Activated naive CD4-positive, alpha-beta T cell treated with anti-CD3 and anti-CD28 coated beads, Interleukin-2, amount 10 ng/mL, durations not matched to agents 7 days and 5 days (primary cell): ENCODE measurements at regions not wholly inside any gene's neighbourhood (a gene's known extent, or its start where the extent isn't known, plus 50 kb on each side); places are given as distances from the start of the nearest gene placed in this dataset.

ENCODE experiments used
- CTCF ChIA-PET: fragments of 350-600 bp; sonication (Branson Sonifier 250); formaldehyde crosslinking; loops from one replicate; lab custom pipeline; 2021; ENCODE audit warnings: antibody characterized with exemption; lab: Charles Lee
- DNase-seq: peaks from one replicate; pipeline ENCODE4 v3.0.0-alpha.2; 2020
- H3K27ac Mint-ChIP-seq: one replicate; pipeline ENCODE4 v1.8.0; 2021; ENCODE audit warnings: mild to moderate bottlenecking, moderate library complexity, mixed read lengths
- H3K27me3 Mint-ChIP-seq: one replicate; pipeline ENCODE4 v1.8.0; 2021; ENCODE audit warnings: mild to moderate bottlenecking, mixed read lengths
- H3K36me3 Mint-ChIP-seq: one replicate; pipeline ENCODE4 v1.8.0; 2021; ENCODE audit warnings: mixed read lengths
- H3K4me1 Mint-ChIP-seq: one replicate; pipeline ENCODE4 v1.8.0; 2021; ENCODE audit warnings: mixed read lengths
- H3K4me3 Mint-ChIP-seq: one replicate; pipeline ENCODE4 v1.8.0; 2021; ENCODE audit warnings: mild to moderate bottlenecking, moderate library complexity, mixed read lengths
- H3K9me3 Mint-ChIP-seq: one replicate; pipeline ENCODE4 v1.8.0; 2021; ENCODE audit warnings: mixed read lengths

DNA sequence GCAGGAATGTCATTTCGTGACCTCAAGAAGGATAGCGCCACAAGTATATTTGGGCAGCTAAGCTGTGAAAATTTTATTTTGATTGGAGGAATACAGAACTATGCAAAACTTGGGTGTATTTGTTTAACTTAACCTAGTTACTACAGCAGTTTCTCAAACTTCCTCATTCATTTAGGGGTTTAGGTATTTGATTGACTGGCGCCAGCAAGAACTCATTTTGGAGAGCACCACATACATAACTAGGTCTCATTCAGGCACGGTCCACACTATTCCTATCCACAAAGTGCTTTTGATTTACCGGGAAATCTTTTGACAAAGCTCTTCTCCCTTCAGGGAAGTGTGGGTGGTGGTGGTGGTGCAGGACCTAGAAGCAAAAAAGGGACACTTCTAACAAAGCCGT, 155.1 kb upstream of the NRIP1 start:
- no peak for DNase-seq
- no peak overlapping the region for H3K27ac Mint-ChIP-seq
- CTCF ChIA-PET = no interaction called here
- H3K4me1 Mint-ChIP-seq = no peaks in the 10 kb centered on the region
- H3K36me3 Mint-ChIP-seq = no peaks in the 10 kb centered on the region
- H3K4me3 Mint-ChIP-seq = no peak overlapping the region
- no peaks in the 10 kb centered on the region for H3K27me3 Mint-ChIP-seq
- H3K9me3 Mint-ChIP-seq = no peaks in the 10 kb centered on the region

DNA sequence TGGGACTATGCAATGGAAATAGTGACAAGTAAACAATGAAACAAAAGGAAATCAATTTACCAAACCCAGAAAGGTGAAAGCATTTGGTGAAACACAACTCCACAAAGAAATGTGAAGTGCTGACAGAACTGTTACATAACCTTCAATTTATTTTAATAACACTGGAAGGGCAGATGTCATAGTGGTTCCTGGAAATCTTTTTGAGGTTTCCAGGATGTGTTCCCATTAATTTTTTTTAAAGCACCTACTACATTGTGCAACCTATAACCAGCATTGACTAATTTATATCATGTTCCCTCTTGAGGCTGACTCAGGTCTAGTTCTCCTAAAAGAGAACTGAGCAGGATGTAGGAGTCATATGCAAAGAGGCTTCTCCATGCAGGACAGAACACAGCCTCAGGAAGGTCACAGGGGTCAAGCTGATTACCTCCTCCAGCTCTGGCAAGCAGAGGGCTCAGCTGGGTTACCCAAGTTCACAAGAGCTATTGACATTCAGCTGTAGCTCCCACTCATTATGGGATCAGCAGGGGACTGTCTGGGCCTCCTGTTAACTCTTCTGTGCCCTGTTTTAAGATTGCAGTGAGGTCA, 157.1 kb upstream of the NRIP1 start:
- Mint-ChIP-seq H3K36me3 (no peaks in the 10 kb centered on the region), H3K27ac (no peak overlapping the region), H3K4me3 (no peak overlapping the region), H3K27me3 (no peaks in the 10 kb centered on the region), H3K4me1 (no peaks in the 10 kb centered on the region), H3K9me3 (no peaks in the 10 kb centered on the region)
- no peak for DNase-seq
- CTCF ChIA-PET = no interaction called here

DNA sequence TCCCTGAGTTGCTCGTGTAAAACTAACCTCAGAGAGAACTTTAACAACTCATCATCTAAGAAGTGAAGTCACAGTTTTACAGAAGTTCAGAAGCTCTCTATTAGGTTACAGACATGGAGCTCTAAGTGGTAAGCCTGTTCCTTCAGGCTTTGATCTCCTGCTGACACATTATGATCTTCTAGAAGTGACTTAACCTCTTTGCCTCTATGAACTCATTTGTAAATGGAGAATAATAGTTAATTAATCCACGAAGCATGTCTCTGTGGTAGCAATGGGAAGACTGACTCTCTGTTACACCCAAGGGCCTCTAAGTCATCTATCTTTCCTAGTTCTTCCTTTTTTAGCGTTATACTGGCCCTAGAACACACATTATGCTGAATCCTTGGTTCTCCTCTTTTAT, 157.9 kb upstream of the NRIP1 start:
- CTCF ChIA-PET = no interaction called here
- no peaks in the 10 kb centered on the region for H3K9me3 Mint-ChIP-seq

DNA sequence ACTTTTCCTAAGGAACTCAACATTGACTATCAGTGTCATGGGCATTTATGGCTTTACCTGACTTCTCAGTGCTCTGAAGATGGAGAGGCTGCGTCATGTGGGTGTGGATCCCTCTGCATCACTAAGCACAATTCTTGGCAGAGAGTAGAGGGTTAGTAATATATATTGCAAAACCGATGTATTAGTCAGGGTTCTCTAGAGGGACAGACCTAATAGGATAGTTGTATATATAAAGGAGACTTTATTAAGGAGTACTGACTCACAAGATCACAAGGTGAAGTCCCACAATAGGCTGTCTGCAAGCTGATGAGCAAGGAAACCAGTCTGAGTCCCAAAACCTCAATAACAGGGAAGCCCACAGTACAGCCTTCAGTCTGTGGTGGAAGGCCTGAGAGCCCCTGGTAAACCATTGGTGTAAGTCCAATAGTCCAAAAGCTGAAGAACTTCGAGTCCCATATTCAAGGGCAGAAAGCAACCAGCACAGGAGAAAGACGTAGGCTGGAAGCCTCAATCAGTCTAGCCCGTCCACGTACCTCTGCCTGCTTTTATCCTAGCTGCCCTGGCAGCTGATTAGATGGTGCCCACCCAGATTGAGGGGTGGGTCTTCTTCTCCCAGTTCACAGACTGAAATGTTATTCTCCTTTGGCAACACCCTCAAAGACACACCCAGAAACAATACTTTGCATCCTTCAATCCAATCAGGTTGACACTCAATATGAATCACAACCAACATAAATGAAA, 159.7 kb upstream of the NRIP1 start:
- DNase-seq = no peak
- Mint-ChIP-seq H3K36me3 (no peaks in the 10 kb centered on the region), H3K27ac (no peak overlapping the region), H3K27me3 (no peaks in the 10 kb centered on the region), H3K4me1 (no peaks in the 10 kb centered on the region), H3K9me3 (no peaks in the 10 kb centered on the region), H3K4me3 (no peak overlapping the region)
- CTCF ChIA-PET = no interaction called here

More for the DNA sequence above, 157.9 kb upstream of the NRIP1 start:
- no peak overlapping the region for H3K27ac Mint-ChIP-seq
- no peak overlapping the region for H3K4me3 Mint-ChIP-seq
- no peak for DNase-seq
- no peaks in the 10 kb centered on the region for H3K36me3 Mint-ChIP-seq
- H3K4me1 Mint-ChIP-seq = no peaks in the 10 kb centered on the region
- H3K27me3 Mint-ChIP-seq = no peaks in the 10 kb centered on the region

DNA sequence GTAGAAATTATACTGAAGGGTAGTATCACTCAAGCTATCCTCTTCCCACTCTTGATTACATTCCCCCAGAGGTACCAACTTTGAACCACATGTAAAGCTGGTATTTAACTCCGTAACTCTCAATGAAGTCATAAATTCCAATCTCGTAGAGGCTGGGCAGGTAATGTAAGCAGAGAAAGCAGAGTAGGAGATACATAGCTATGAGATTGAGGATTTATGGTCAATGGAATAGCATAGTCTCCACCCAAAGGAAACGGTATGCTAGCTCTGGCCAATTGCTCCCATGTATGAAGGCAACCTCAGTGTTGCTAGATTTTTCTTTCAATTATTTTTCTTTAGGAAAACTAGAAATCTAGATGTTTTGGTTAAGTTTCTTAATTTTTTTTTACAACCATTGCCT, 163.1 kb upstream of the NRIP1 start:
- CTCF ChIA-PET = no interaction called here
- Mint-ChIP-seq H3K27me3 (no peaks in the 10 kb centered on the region), H3K36me3 (no peaks in the 10 kb centered on the region)

DNA sequence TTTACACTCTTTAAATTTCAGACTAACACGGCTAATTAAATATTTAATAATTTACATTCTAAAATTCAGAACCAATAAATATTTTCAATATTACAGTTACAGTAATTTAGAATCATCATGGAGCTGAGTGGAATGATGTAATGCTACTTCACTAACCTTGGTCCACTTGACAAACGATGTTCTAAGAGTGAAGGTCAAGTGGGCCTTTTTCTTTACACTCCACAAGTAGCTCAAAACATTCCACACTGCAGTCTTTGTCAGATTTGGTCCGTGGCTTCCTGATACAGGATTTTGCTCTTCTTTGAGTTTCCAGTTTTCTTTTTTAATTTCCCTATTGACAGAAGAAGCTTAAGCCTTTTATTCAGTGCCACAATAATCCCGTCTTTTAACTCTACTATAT, 164.6 kb upstream of the NRIP1 start:
- CTCF ChIA-PET = no interaction called here
- H3K4me3 Mint-ChIP-seq = no peak overlapping the region
- no peak for DNase-seq
- no peaks in the 10 kb centered on the region for H3K27me3 Mint-ChIP-seq
- no peaks in the 10 kb centered on the region for H3K36me3 Mint-ChIP-seq
- H3K27ac Mint-ChIP-seq = no peak overlapping the region
- no peaks in the 10 kb centered on the region for H3K4me1 Mint-ChIP-seq
- H3K9me3 Mint-ChIP-seq = no peaks in the 10 kb centered on the region

More for the DNA sequence above, 163.1 kb upstream of the NRIP1 start:
- DNase-seq = no peak
- Mint-ChIP-seq H3K9me3 (no peaks in the 10 kb centered on the region), H3K4me3 (no peak overlapping the region), H3K27ac (no peak overlapping the region), H3K4me1 (no peaks in the 10 kb centered on the region)

DNA sequence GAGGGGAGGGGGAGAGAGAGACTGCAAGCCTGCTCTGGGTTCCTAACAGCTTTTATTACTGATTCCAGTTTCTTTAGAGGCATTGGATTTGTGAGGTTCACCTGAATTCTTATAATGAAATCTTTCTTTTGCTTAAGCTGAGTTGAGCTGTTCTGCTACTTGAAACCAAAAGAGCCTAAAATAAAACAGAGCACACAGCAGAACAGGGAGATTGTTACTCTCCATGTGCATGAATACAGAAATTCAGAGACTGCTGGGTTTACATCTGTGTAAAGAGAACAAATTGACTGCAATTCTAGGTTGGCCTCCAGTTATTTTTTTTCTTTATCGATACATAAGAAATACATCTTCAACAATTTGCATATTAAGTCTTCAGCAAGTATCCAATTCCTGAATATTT, 168.8 kb upstream of the NRIP1 start:
- H3K4me3 Mint-ChIP-seq = no peak overlapping the region
- no peak overlapping the region for H3K27ac Mint-ChIP-seq
- H3K9me3 Mint-ChIP-seq = no peaks in the 10 kb centered on the region
- no peaks in the 10 kb centered on the region for H3K27me3 Mint-ChIP-seq
- H3K4me1 Mint-ChIP-seq = no peaks in the 10 kb centered on the region
- CTCF ChIA-PET = no interaction called here
- no peaks in the 10 kb centered on the region for H3K36me3 Mint-ChIP-seq
- DNase-seq = no peak

DNA sequence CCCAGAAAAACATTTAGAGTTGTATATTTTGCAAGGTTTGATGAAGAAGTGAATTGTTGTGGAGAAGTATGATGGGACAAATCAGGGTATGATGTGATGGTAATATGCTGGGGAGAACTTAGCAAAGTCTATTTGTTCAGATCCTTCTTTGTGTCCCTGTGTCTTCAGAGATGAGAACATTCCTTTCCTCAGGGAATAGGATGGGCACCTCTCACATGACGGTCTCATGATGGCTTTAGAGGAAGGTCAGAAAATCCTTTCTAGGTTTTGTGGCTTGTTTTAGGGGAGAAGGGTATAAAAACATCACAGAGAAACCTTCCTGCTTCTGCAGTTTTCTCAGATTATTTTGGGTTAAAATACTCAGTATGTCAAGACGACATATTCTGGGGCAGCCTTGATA, 171.3 kb upstream of the NRIP1 start:
- H3K27me3 Mint-ChIP-seq = no peaks in the 10 kb centered on the region
- H3K4me3 Mint-ChIP-seq = no peak overlapping the region
- DNase-seq = no peak
- H3K27ac Mint-ChIP-seq = no peak overlapping the region
- H3K4me1 Mint-ChIP-seq = no peaks in the 10 kb centered on the region
- no peaks in the 10 kb centered on the region for H3K36me3 Mint-ChIP-seq
- H3K9me3 Mint-ChIP-seq = no peaks in the 10 kb centered on the region
- CTCF ChIA-PET = no interaction called here

DNA sequence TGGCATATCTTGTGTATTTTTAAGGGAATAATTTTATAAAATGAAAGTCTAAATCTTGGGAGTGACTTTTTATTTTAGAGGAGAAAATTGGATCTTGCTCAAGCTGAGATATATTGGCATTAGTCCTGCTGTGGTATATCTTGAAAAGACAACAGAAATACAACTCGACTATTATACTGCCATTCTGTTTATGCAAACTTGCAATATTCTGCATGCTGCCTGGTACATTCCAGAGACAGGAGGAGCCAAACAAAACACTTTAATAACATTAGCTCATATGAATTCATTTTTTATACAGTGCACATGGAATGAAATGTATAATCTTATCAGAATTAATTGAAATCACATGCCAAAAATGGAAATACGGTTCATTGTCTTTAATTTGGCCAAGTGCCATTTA, 176.0 kb upstream of the NRIP1 start:
- CTCF ChIA-PET = no interaction called here
- H3K4me3 Mint-ChIP-seq = no peak overlapping the region
- DNase-seq = no peak
- no peaks in the 10 kb centered on the region for H3K9me3 Mint-ChIP-seq
- H3K36me3 Mint-ChIP-seq = no peaks in the 10 kb centered on the region
- H3K27me3 Mint-ChIP-seq = no peaks in the 10 kb centered on the region
- H3K4me1 Mint-ChIP-seq = no peaks in the 10 kb centered on the region
- H3K27ac Mint-ChIP-seq = no peak overlapping the region

DNA sequence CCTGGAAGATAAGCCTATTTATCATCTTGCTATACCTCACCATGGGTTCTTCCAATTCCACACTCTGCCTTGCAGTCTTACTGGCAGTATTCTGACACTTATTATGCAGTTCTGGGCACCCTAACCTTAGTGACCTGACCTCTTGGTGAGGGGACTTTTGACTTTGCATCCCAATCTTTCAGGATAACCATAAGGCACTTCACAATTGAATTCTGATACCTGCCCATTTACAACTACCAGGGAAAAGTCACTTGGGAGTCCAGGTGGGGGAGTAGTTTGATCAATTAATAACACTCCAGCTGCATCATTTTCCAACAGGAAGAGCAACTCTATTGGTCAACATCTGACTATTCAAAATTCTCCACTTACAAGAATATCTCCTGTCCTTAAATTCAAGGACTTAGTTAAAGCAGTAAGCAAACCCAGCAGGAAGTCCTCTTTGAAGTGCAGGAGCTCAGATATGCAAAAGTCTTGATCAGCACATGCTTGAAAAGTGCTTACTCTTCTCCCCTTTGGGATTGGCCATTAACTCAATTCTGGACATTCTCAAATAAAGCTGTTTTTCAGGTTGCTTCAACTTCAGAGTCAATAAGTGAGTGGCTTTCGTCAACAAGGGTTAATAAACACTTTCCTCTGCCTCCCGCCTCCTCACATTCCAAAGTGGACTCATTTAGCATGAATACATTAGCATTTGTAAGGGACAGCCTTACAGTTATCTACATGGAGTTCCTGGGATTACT, 177.4 kb upstream of the NRIP1 start:
- Mint-ChIP-seq H3K27me3 (no peaks in the 10 kb centered on the region), H3K4me3 (no peak overlapping the region), H3K4me1 (no peaks in the 10 kb centered on the region), H3K9me3 (no peaks in the 10 kb centered on the region), H3K36me3 (no peaks in the 10 kb centered on the region), H3K27ac (no peak overlapping the region)
- CTCF ChIA-PET = no interaction called here
- DNase-seq = no peak

DNA sequence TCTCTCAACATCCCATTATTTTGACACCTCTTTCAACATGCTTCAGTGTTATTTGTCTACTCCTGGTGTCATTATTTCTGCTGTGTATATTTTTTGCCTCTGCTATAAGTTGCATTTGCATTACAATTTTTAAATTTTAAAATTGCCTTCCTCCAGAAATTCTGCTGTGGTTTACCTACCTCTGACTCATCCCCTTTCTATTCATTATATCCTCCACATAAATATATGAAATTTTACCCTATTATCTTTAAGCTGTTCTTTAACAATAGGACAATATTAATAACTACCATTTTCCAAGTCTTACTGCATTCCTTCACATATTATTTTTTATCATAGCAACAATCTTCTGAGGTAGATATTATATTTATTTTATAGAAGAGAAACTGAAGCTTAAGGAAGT, 178.1 kb upstream of the NRIP1 start:
- Mint-ChIP-seq H3K36me3 (no peaks in the 10 kb centered on the region), H3K27ac (no peak overlapping the region), H3K4me3 (no peak overlapping the region), H3K27me3 (no peaks in the 10 kb centered on the region), H3K9me3 (no peaks in the 10 kb centered on the region), H3K4me1 (no peaks in the 10 kb centered on the region)
- DNase-seq = no peak
- CTCF ChIA-PET = no interaction called here

DNA sequence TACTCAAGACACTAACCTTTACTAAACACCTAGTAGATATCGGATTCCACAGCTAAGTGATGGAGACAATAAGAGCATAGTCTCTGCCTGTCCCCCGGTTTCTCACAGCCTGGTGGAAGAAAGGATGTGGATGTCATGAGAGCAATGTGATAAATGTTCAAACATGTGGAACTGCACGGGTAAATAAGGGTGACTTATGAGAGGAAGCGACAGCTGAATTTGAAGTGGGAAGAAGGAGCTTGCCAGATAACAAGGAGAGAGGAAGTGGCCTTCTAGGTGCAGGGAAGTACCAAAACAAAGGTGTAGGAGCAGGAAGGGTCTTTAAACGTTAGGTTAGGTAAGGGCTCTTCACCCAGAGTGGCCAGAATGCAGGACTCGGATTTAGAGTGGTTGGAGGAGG, 178.6 kb upstream of the NRIP1 start:
- Mint-ChIP-seq H3K9me3 (no peaks in the 10 kb centered on the region), H3K27me3 (no peaks in the 10 kb centered on the region), H3K36me3 (no peaks in the 10 kb centered on the region), H3K27ac (no peak overlapping the region), H3K4me3 (no peak overlapping the region), H3K4me1 (no peaks in the 10 kb centered on the region)
- CTCF ChIA-PET = no interaction called here
- DNase-seq = no peak

DNA sequence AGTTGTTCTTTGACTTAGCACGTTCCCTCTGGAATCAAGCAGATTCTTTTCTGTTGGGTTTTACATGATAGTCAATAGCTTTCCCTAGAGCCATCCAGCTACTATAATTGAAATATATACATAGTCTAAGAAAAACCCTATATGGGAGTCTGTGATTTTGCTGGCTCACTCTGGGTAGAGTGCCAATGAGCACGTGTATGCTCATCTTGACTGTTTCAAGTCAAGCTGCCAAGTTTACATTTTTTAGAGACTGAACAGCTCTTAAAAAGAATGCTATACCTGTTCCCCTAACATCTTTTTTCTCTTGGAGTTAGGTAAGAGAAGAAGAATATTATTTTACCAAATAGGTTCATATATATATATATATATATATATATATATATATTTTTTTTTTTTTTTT, 182.8 kb upstream of the NRIP1 start:
- no peaks in the 10 kb centered on the region for H3K4me1 Mint-ChIP-seq
- H3K36me3 Mint-ChIP-seq = no peaks in the 10 kb centered on the region
- H3K4me3 Mint-ChIP-seq = no peak overlapping the region
- CTCF ChIA-PET = no interaction called here
- no peaks in the 10 kb centered on the region for H3K9me3 Mint-ChIP-seq
- H3K27me3 Mint-ChIP-seq = no peaks in the 10 kb centered on the region
- no peak for DNase-seq
- H3K27ac Mint-ChIP-seq = no peak overlapping the region

DNA sequence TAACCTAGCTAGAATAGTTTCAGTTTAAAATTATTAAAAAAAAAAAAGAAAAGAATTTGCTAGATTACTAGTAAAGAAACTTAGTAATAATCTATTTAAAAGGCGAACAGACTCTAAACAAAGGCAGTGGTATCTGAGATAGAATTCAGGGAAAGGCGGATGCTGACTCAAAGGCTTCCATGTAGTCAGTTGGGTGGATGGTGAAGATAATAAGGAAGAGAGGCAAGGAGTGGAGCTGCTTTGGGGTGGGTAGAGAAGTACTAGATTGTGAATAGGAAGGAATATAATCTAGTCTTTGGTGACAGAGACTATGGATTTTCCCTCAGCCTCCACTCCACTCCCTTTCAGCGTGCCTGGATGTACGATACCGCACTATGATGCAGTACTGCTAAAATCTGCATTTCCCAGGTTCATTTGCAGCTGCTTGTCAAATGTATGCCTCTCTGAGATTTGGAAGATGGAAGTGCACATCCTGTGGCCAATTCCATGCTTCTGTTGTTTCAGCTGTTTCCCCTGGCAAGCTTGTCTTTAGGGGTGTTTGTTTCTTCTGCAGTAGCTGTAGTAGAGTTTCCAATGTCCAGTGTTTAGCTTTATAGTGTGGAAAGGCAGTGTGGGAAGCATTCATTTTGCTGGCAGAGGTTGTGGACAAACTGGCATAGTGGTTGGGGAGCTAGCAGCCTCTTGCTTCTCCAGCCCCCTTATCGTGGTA, 184.6 kb upstream of the NRIP1 start:
- DNase-seq = no peak
- CTCF ChIA-PET = no interaction called here
- H3K9me3 Mint-ChIP-seq = no peaks in the 10 kb centered on the region
- H3K36me3 Mint-ChIP-seq = no peaks in the 10 kb centered on the region
- H3K4me3 Mint-ChIP-seq = no peak overlapping the region
- H3K4me1 Mint-ChIP-seq = no peaks in the 10 kb centered on the region
- H3K27me3 Mint-ChIP-seq = no peaks in the 10 kb centered on the region
- no peak overlapping the region for H3K27ac Mint-ChIP-seq
